GM12878 (cell line): ENCODE measurements at regions not wholly inside any gene's neighbourhood (a gene's known extent, or its start where the extent isn't known, plus 50 kb on each side); places are given as distances from the start of the nearest gene placed in this dataset.

ENCODE experiments used
- ATAC-seq: fragments of 200-7000 bp; cut with Tn5 transposase; 3 replicates; pipeline ENCODE4 v1.9.1; 2020; ENCODE audit warnings: mild to moderate bottlenecking, moderate library complexity
- BruUV-seq: library from RNA; stranded (reverse); fragments of 400-500 nt; replicated peaks from 2 replicates; lab custom pipeline; 2021; lab: Mats Ljungman, UMichigan
- CTCF ChIA-PET: fragments of 300-600 bp; sonication (Branson Sonifier 250); formaldehyde crosslinking; extraction: SDS; loops from one replicate; lab custom pipeline; 2021; ENCODE audit warnings: inconsistent platforms; lab: Yijun Ruan, JAX
- POLR2A ChIA-PET: fragments of 350-600 bp; formaldehyde crosslinking; extraction: SDS; loops from one replicate; lab custom pipeline; 2021; ENCODE audit warnings: inconsistent platforms; lab: Charles Lee
- RAD21 ChIA-PET: fragments of 300-600 bp; sonication (Branson Sonifier 250); formaldehyde crosslinking; loops from one replicate; lab custom pipeline; 2023; ENCODE audit warnings: antibody characterized with exemption; ENCODE audit not compliant: unreplicated experiment; lab: Charles Lee
- SMC1A ChIA-PET: fragments of 300-600 bp; sonication (Branson Sonifier 250); formaldehyde crosslinking; loops from one replicate; lab custom pipeline; 2023; ENCODE audit not compliant: unreplicated experiment, uncharacterized antibody; lab: Charles Lee
- DNase-seq: peaks from one replicate; pipeline ENCODE4 v3.0.0-alpha.2; 2011; ENCODE audit warnings: low read depth, low spot score
- FAIRE-seq: peaks from 3 replicates; lab custom pipeline; 2011; peaks lifted over from hg19 to GRCh38; lab: Jason Lieb, UNC
- H2AFZ ChIP-seq: 2 replicates; pipeline ENCODE4 v1.6.0; 2011; ENCODE audit warnings: low read depth, low read length, control low read depth; ENCODE audit not compliant: control insufficient read depth
- H3K27ac ChIP-seq: 2 replicates; pipeline ENCODE4 v1.5.1; 2011; ENCODE audit warnings: control low read depth; ENCODE audit not compliant: control insufficient read depth, insufficient read depth
- H3K27me3 ChIP-seq, 2 experiments: replicated peaks in 1 of 2; 2 replicates each; pipeline versions ENCODE4 v1.6.0 to v1.6.1; 2011; ENCODE audit warnings: low read length in 1 of 2; ENCODE audit not compliant: control insufficient read depth in 2 of 2, insufficient read depth in 2 of 2
- H3K36me3 ChIP-seq, 2 experiments: 2 replicates each; pipeline ENCODE4 v1.5.1; 2011; ENCODE audit warnings: low read length in 1 of 2; ENCODE audit not compliant: control insufficient read depth in 2 of 2, insufficient read depth in 2 of 2
- H3K4me1 ChIP-seq: 2 replicates; pipeline ENCODE4 v1.6.1; 2011; ENCODE audit warnings: mild to moderate bottlenecking, low read length, moderate library complexity, mixed read lengths; ENCODE audit not compliant: control insufficient read depth, insufficient read depth
- H3K4me2 ChIP-seq: 2 replicates; pipeline ENCODE4 v1.6.0; 2011; ENCODE audit warnings: control low read depth; ENCODE audit not compliant: control insufficient read depth, insufficient read depth
- H3K4me3 ChIP-seq: fragments of 200-600 bp; sonication (generic); 2 replicates; pipeline ENCODE4 v1.5.1; 2016
- H3K79me2 ChIP-seq: 2 replicates; pipeline ENCODE4 v1.6.0; 2011; ENCODE audit warnings: low read length; ENCODE audit not compliant: control insufficient read depth, insufficient read depth
- H3K9ac ChIP-seq: 2 replicates; pipeline ENCODE4 v1.8.0; 2011; ENCODE audit warnings: low read length, control low read depth, mixed read lengths; ENCODE audit not compliant: control insufficient read depth, insufficient read depth
- H3K9me3 ChIP-seq: replicated peaks from 3 replicates; pipeline ENCODE4 v1.5.1; 2011; ENCODE audit warnings: mild to moderate bottlenecking, low read length; ENCODE audit not compliant: control insufficient read depth, insufficient read depth
- H4K20me1 ChIP-seq: 2 replicates; pipeline ENCODE4 v1.6.0; 2011; ENCODE audit not compliant: control insufficient read depth, insufficient read depth
- ATF7 ChIP-seq: fragments of 450-650 bp; IDR thresholded peaks from 2 replicates; pipeline ENCODE4 v1.6.1; 2016; ENCODE audit warnings: low read depth, mild to moderate bottlenecking
- ETV6 ChIP-seq, 2 experiments: fragments of 450-650 bp in 1 of 2; IDR thresholded peaks in 1 of 2; conservative IDR thresholded peaks in 1 of 2; 2 replicates each; pipeline ENCODE4 v1.6.1; 2014; ENCODE audit warnings: antibody characterized with exemption in 1 of 2, borderline replicate concordance in 1 of 2, low read depth in 1 of 2, mild to moderate bottlenecking in 1 of 2, moderate library complexity in 1 of 2
- GATAD2B ChIP-seq: fragments of 450-650 bp; conservative IDR thresholded peaks from 2 replicates; pipeline ENCODE4 v1.6.1; 2017; ENCODE audit warnings: low read depth, mild to moderate bottlenecking, moderate library complexity
- JUNB ChIP-seq: IDR thresholded peaks from 2 replicates; pipeline ENCODE4 v1.6.1; 2016; ENCODE audit warnings: antibody characterized with exemption, mild to moderate bottlenecking
- PAX5 ChIP-seq: IDR thresholded peaks from 2 replicates; pipeline ENCODE4 v1.6.1; 2011; ENCODE audit warnings: low read depth, low read length, borderline replicate concordance
- PML ChIP-seq: IDR thresholded peaks from 2 replicates; pipeline ENCODE4 v1.6.1; 2012; ENCODE audit warnings: low read length, inconsistent platforms
- RCOR1 ChIP-seq: conservative IDR thresholded peaks from 2 replicates; pipeline ENCODE4 v1.6.1; 2012; ENCODE audit warnings: low read depth, low read length, improper control_type of control experiment
- RFX5 ChIP-seq: IDR thresholded peaks from 2 replicates; pipeline ENCODE4 v1.6.1; 2011; ENCODE audit warnings: low read depth, low read length, improper control_type of control experiment
- SMC3 ChIP-seq: IDR thresholded peaks from 2 replicates; pipeline ENCODE4 v1.6.1; 2011; ENCODE audit warnings: low read length, improper control_type of control experiment, borderline replicate concordance
- ZNF207 ChIP-seq: fragments of 450-650 bp; IDR thresholded peaks from 2 replicates; pipeline ENCODE4 v1.6.1; 2014; ENCODE audit warnings: antibody characterized with exemption, mild to moderate bottlenecking, borderline replicate concordance
- WGBS: methylation state at CpG from one replicate; pipeline ENCODE4 v1.1.6; 2016; ENCODE audit warnings: low lambda C conversion rate; ENCODE audit not compliant: insufficient replicate concordance, insufficient coverage; ENCODE audit errors: missing lambda C conversion rate; 5-methylcytosine and 5-hydroxymethylcytosine counted together
- in situ Hi-C: fragments of 300-500 bp; cut with MboI; formaldehyde crosslinking; loops from 9 replicates; pipeline ENCODE4 v1.14.3; 2018; ENCODE audit warnings: mixed read lengths
- intact Hi-C: fragments of 100-400 bp; cut with micrococcal nuclease; formaldehyde crosslinking; loops from one replicate; pipeline ENCODE4 v1.14.2; 2022; ENCODE audit not compliant: unreplicated experiment
- TF ChIP-seq, protein P1 (sequence below): fragments of 450-650 bp; IDR thresholded peaks from 2 replicates; pipeline ENCODE4 v1.6.1; 2016; ENCODE audit warnings: mild to moderate bottlenecking
- TF ChIP-seq, protein P2 (sequence below): fragments of 450-650 bp; IDR thresholded peaks from 2 replicates; pipeline ENCODE4 v1.6.1; 2017; ENCODE audit warnings: mild to moderate bottlenecking
- TF ChIP-seq, protein P3 (sequence below), 3 experiments: IDR thresholded peaks in 2 of 3; conservative IDR thresholded peaks in 1 of 3; 2 replicates each; pipeline ENCODE4 v1.5.1; 2011; ENCODE audit warnings: low read depth in 3 of 3, low read length in 3 of 3, mild to moderate bottlenecking in 3 of 3, control low read depth in 2 of 3, moderate library complexity in 2 of 3, inconsistent platforms in 1 of 3, mixed read lengths in 1 of 3; ENCODE audit not compliant: control insufficient read depth in 2 of 3, insufficient read depth in 1 of 3; ENCODE audit errors: extremely low read depth in 1 of 3

DNA sequence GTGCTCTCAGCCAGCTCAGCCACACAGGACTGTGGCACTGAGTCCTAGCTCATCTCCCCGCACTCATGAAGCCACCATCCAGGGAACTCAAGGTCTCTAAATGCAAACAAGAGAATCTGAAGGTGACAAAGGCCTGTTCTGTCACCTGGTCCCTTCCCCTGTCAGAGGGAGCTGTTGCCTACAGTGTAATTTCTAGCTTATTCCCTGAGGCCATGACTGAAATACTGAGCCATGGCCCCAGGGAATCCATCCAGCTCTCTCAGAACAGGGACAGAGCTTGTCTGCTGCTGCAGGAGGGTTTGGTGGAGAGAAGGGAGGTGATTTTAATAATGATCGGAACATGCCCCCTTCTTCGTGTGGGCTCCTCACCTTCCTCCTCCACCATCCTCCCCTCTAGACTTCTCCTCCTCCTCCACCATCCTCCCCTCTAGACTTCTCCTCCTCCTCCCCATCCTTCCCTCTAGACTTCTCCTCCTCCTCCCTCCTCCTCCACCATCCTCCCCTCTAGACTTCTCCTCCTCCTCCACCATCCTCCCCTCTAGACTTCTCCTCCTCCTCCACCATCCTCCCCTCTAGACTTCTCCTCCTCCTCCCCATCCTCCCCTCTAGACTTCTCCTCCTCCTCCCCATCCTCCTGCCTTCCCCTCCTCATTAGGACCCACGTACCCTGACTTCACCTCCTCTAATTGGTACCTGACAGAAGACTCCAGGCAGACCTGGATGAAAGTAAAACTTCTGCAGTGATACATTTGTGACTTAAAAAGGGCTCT lies 338.0 kb upstream of the MKI67 start:
- Histone ChIP-seq H3K9me3 (peaks cover 2% of the 10 kb centered on the region), H2AFZ (no peak overlapping the region), H3K27ac (no peak overlapping the region), H3K79me2 (no peaks in the 10 kb centered on the region), H3K36me3 (no peaks in the 10 kb centered on the region), H3K27me3 (no peaks in the 10 kb centered on the region), H3K9ac (no peak overlapping the region), H3K4me1 (no peaks in the 10 kb centered on the region), H3K4me2 (no peak overlapping the region), H4K20me1 (no peaks in the 10 kb centered on the region), H3K4me3 (no peak overlapping the region)
- intact Hi-C loops: no loop called here
- CTCF ChIA-PET: no interaction called here
- ATAC-seq: no peak
- SMC1A ChIA-PET: interaction anchor here (1.5 kb wide), 1 partner anchor 10 kb away, joined by 4 read pairs; no protein-coding TSS in a partner anchor
- WGBS: 43% methylated on average over 3 of the region's 4 CpGs
- TF ChIP-seq ZNF207 (no peak), RFX5 (no peak), JUNB (no peak), GATAD2B (no peak)
- no TSS peak for BruUV-seq
- in situ Hi-C loops: no loop called here
- FAIRE-seq: peak; percentile 97
- RAD21 ChIA-PET: no interaction called here
- POLR2A ChIA-PET: no interaction called here
- DNase-seq: peak; percentile 4

DNA sequence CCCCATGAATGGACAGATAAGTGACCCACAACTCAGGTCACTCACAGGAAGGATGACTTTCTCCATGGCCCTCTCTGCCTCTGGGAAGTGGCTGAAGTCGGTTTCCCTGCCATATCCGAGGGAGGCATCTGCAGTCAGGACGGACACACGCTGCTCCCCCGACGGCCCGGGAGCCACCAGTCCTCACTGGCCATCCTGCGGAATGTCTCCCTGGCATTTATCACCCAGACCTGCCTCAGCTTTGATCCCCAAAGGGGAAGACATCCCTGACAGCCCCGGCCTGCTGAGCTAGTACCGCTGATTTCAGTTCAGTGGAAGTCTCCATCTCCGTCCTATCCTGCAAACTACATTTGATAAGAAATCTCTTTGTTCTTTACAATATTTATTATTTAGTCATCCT lies 339.5 kb upstream of the MKI67 start:
- Histone ChIP-seq H3K27ac (no peak overlapping the region), H2AFZ (no peak overlapping the region), H3K9ac (no peak overlapping the region), H3K9me3 (peaks cover 2% of the 10 kb centered on the region), H3K27me3 (no peaks in the 10 kb centered on the region), H3K4me1 (no peaks in the 10 kb centered on the region), H3K79me2 (no peaks in the 10 kb centered on the region), H3K36me3 (no peaks in the 10 kb centered on the region), H4K20me1 (no peaks in the 10 kb centered on the region), H3K4me3 (no peak overlapping the region), H3K4me2 (no peak overlapping the region)
- intact Hi-C loops (no loop called here), in situ Hi-C loops (no loop called here)
- ATAC-seq: no peak
- CTCF ChIA-PET: no interaction called here
- WGBS: 19% methylated on average over 11 of the region's 11 CpGs
- BruUV-seq: no TSS peak
- RAD21 ChIA-PET: no interaction called here
- SMC1A ChIA-PET: no interaction called here
- DNase-seq: no peak
- POLR2A ChIA-PET: no interaction called here
- FAIRE-seq: no peak
- TF ChIP-seq JUNB (no peak), ATF7 (no peak), ETV6 (conservative IDR thresholded peaks at IDR 0.05 in 1 of 2, IDR thresholded peaks at IDR 0.05 in 1 of 2; ENCODE audit: borderline replicate concordance in 1 of 2, low read depth in 1 of 2) (no peak), PML (no peak), RCOR1 (no peak), SMC3 (no peak), PAX5 (no peak)
- TF ChIP-seq, protein P1, sequence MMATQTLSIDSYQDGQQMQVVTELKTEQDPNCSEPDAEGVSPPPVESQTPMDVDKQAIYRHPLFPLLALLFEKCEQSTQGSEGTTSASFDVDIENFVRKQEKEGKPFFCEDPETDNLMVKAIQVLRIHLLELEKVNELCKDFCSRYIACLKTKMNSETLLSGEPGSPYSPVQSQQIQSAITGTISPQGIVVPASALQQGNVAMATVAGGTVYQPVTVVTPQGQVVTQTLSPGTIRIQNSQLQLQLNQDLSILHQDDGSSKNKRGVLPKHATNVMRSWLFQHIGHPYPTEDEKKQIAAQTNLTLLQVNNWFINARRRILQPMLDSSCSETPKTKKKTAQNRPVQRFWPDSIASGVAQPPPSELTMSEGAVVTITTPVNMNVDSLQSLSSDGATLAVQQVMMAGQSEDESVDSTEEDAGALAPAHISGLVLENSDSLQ: no peak
- TF ChIP-seq, protein P2, sequence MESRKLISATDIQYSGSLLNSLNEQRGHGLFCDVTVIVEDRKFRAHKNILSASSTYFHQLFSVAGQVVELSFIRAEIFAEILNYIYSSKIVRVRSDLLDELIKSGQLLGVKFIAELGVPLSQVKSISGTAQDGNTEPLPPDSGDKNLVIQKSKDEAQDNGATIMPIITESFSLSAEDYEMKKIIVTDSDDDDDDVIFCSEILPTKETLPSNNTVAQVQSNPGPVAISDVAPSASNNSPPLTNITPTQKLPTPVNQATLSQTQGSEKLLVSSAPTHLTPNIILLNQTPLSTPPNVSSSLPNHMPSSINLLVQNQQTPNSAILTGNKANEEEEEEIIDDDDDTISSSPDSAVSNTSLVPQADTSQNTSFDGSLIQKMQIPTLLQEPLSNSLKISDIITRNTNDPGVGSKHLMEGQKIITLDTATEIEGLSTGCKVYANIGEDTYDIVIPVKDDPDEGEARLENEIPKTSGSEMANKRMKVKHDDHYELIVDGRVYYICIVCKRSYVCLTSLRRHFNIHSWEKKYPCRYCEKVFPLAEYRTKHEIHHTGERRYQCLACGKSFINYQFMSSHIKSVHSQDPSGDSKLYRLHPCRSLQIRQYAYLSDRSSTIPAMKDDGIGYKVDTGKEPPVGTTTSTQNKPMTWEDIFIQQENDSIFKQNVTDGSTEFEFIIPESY: no peak
- TF ChIP-seq, protein P3, sequence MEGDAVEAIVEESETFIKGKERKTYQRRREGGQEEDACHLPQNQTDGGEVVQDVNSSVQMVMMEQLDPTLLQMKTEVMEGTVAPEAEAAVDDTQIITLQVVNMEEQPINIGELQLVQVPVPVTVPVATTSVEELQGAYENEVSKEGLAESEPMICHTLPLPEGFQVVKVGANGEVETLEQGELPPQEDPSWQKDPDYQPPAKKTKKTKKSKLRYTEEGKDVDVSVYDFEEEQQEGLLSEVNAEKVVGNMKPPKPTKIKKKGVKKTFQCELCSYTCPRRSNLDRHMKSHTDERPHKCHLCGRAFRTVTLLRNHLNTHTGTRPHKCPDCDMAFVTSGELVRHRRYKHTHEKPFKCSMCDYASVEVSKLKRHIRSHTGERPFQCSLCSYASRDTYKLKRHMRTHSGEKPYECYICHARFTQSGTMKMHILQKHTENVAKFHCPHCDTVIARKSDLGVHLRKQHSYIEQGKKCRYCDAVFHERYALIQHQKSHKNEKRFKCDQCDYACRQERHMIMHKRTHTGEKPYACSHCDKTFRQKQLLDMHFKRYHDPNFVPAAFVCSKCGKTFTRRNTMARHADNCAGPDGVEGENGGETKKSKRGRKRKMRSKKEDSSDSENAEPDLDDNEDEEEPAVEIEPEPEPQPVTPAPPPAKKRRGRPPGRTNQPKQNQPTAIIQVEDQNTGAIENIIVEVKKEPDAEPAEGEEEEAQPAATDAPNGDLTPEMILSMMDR (IDR thresholded peaks at IDR 0.05 in 2 of 3, conservative IDR thresholded peaks at IDR 0.05 in 1 of 3; ENCODE audit: control insufficient read depth in 2 of 3, extremely low read depth in 1 of 3, insufficient read depth in 1 of 3, low read depth in 3 of 3, low read length in 3 of 3): no peak
